Stomach (tissue), 8 donors: ENCODE measurements at regions not wholly inside any gene's neighbourhood (a gene's known extent, or its start where the extent isn't known, plus 50 kb on each side); places are given as distances from the start of the nearest gene placed in this dataset.

ENCODE experiments used
- DNase-seq, 2 donors: peaks; one replicate each; pipeline versions ENCODE4 v3.0.0 to v3.0.0-alpha.2; 2013 to 2019
- H3K27ac ChIP-seq, 5 donors: fragments of 200-600 bp in 4 of 5; sonication (generic) in 4 of 5; one replicate each; pipeline ENCODE4 v1.5.1; 2013 to 2019; ENCODE audit warnings: mild to moderate bottlenecking in 1 of 5, moderate library complexity in 1 of 5
- H3K27me3 ChIP-seq, 3 donors: fragments of 200-600 bp; sonication (generic); one replicate each; pipeline ENCODE4 v1.5.1; 2017 to 2019; ENCODE audit warnings: mixed run types in 1 of 3
- H3K36me3 ChIP-seq, 4 donors: fragments of 200-600 bp; sonication (generic); 1 replicate in 3 of 4; 2 replicates in 1 of 4; pipeline ENCODE4 v1.5.1; 2016 to 2019
- H3K4me1 ChIP-seq, 4 donors: fragments of 200-600 bp; sonication (generic); one replicate each; pipeline ENCODE4 v1.5.1; 2016 to 2019
- H3K4me3 ChIP-seq, 4 donors: fragments of 200-600 bp; sonication (generic) in 3 of 4; one replicate each; pipeline ENCODE4 v1.5.1; 2016 to 2019; ENCODE audit warnings: mild to moderate bottlenecking in 1 of 4
- H3K9me3 ChIP-seq, 4 donors: fragments of 200-600 bp; sonication (generic); one replicate each; pipeline ENCODE4 v1.5.1; 2016 to 2019
- CTCF ChIP-seq, 7 experiments: fragments of 450-650 bp in 4 of 7; fragments of 200-600 bp in 3 of 7; sonication (generic) in 3 of 7; IDR thresholded peaks; one replicate each; pipeline ENCODE4 v1.5.1; 2016 to 2019; ENCODE audit warnings: antibody characterized with exemption in 7 of 7, control low read depth in 2 of 7, mild to moderate bottlenecking in 1 of 7
- EP300 ChIP-seq: sonication (generic); formaldehyde crosslinking; IDR thresholded peaks from one replicate; pipeline ENCODE4 v1.6.1; 2017; ENCODE audit warnings: antibody characterized with exemption
- POLR2A ChIP-seq, 4 donors: fragments of 450-650 bp; IDR thresholded peaks; one replicate each; pipeline ENCODE4 v1.6.1; 2016; ENCODE audit warnings: antibody characterized with exemption in 4 of 4, control low read depth in 2 of 4, mild to moderate bottlenecking in 1 of 4, moderate library complexity in 1 of 4
- POLR2AphosphoS5 ChIP-seq, 3 donors: sonication (generic); formaldehyde crosslinking; IDR thresholded peaks; one replicate each; pipeline ENCODE4 v1.6.1; 2016; ENCODE audit warnings: antibody characterized with exemption in 3 of 3
- WGBS, 5 donors: extraction: QIAGEN DNeasy Blood & Tissue Kit in 3 of 5; methylation state at CpG; one replicate each; pipeline versions ENCODE4 v1.1.5 to v1.1.7; 2013 to 2018; 5-methylcytosine and 5-hydroxymethylcytosine counted together
- intact Hi-C: fragments of 100-400 bp; cut with DNase I; formaldehyde crosslinking; loops from one replicate; pipeline ENCODE4 v1.15.1; 2023; ENCODE audit warnings: low total_unique reads
- donor health status: healthy with polysubstance abuse.
- donor health status: Bipolar disorder and iron deficiency.
- donor health status: healthy.

DNA sequence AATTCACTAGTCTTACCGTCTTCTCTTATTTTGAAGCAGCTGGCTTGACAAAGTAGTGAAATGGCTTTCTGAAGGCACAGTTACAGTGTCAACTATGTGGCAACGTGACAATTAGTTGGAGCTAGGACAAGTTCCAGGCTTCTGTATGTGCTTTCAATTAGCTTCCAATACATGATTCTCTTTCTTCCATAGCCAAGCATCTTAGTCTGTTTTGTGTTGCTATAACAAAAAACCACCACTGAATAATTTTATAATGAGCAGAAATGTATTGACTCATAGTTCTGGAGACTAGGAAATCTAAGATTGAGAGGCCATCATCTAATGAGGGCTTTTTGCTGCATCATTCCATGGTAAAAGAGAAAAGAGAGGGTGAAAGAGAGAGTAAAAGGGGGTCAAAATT is 365.1 kb upstream of the PLSCR5 start:
- no peaks in the 10 kb centered on the region for H3K4me1 ChIP-seq
- no peak overlapping the region for H3K4me3 ChIP-seq
- intact Hi-C loops = no loop called here
- no peaks in the 10 kb centered on the region for H3K9me3 ChIP-seq
- no peaks in the 10 kb centered on the region for H3K36me3 ChIP-seq
- WGBS, 5 donors = 62 to 92% (median 85%) methylated on average over 2 of the region's 2 CpGs
- H3K27me3 ChIP-seq = no peaks in the 10 kb centered on the region
- TF ChIP-seq POLR2A (IDR thresholded peaks at IDR 0.05) (no peak), POLR2AphosphoS5 (IDR thresholded peaks at IDR 0.05) (no peak), CTCF (IDR thresholded peaks at IDR 0.05) (no peak), EP300 (no peak)
- no peak for DNase-seq
- no peak overlapping the region for H3K27ac ChIP-seq

GRCh38 chr3:146969356-146969755 is 364.2 kb upstream of the PLSCR5 start:
- no peak for DNase-seq
- no peaks in the 10 kb centered on the region for H3K9me3 ChIP-seq
- no peaks in the 10 kb centered on the region for H3K27me3 ChIP-seq
- no peaks in the 10 kb centered on the region for H3K36me3 ChIP-seq
- intact Hi-C loops = no loop called here
- no peak overlapping the region for H3K4me3 ChIP-seq
- no peak for TF ChIP-seq POLR2A (IDR thresholded peaks at IDR 0.05)
- no peak for TF ChIP-seq CTCF (IDR thresholded peaks at IDR 0.05)
- no peak for TF ChIP-seq EP300
- TF ChIP-seq POLR2AphosphoS5 (IDR thresholded peaks at IDR 0.05) = no peak
- H3K27ac ChIP-seq = no peak overlapping the region
- H3K4me1 ChIP-seq = no peaks in the 10 kb centered on the region

DNA sequence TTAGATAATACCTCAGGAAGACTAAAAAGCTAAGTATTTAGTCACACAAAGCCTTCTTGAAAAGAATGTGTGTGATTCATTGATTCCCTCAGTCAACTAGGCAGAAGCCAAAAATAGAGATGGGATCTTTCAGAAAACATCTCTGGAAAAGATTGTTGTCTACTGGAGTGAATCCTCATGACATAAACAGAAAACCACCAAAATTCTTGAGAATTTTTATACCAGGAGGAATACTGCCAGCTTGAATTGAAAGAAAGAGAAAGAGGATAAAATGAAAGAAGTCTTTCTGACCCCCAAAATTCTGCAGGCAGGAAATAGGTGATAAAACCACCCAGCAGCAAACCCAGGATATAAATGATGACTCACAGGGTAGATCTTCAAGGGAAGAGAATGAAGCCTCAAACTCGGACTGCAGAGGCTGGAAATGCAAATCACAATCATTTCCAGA is 363.1 kb upstream of the PLSCR5 start:
- Histone ChIP-seq H3K4me3 (no peak overlapping the region), H3K9me3 (no peaks in the 10 kb centered on the region), H3K36me3 (no peaks in the 10 kb centered on the region), H3K27me3 (no peaks in the 10 kb centered on the region), H3K27ac (no peak overlapping the region), H3K4me1 (no peaks in the 10 kb centered on the region)
- no peak for TF ChIP-seq POLR2A (IDR thresholded peaks at IDR 0.05)
- TF ChIP-seq EP300 = no peak
- TF ChIP-seq POLR2AphosphoS5 (IDR thresholded peaks at IDR 0.05) = no peak
- TF ChIP-seq CTCF (IDR thresholded peaks at IDR 0.05) = no peak
- no peak for DNase-seq
- WGBS, 5 donors = 33 to 52% (median 46%) methylated on average over 1 of the region's 1 CpG
- intact Hi-C loops = no loop called here

DNA sequence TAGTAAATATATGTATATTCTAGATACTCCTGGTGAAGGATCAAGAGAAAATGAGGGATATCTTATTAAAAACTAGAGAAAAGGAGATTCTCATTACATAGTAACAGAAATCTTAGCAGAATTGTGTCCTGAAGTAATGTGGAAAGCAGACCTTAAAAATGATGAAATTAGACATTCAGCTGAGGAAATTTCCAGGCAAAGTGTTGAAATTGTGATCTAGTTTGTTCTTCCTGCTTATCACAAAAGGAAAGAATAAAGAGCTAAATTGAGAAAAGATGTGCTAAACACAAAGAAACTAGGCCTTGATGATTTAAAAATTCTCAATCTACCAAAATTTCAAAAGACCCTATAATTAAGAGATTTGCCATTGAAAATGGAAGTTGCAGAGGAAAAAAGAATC is 362.6 kb upstream of the PLSCR5 start:
- H3K4me1 ChIP-seq = no peaks in the 10 kb centered on the region
- H3K36me3 ChIP-seq = no peaks in the 10 kb centered on the region
- no peaks in the 10 kb centered on the region for H3K27me3 ChIP-seq
- H3K4me3 ChIP-seq = no peak overlapping the region
- DNase-seq = no peak
- no peaks in the 10 kb centered on the region for H3K9me3 ChIP-seq
- H3K27ac ChIP-seq = no peak overlapping the region
- TF ChIP-seq POLR2AphosphoS5 (IDR thresholded peaks at IDR 0.05) (no peak), CTCF (IDR thresholded peaks at IDR 0.05) (no peak), EP300 (no peak), POLR2A (IDR thresholded peaks at IDR 0.05) (no peak)
- intact Hi-C loops = no loop called here

GRCh38 chr3:146966124-146966523 is 361.0 kb upstream of the PLSCR5 start:
- TF ChIP-seq CTCF (IDR thresholded peaks at IDR 0.05) (no peak), POLR2A (IDR thresholded peaks at IDR 0.05) (no peak), POLR2AphosphoS5 (IDR thresholded peaks at IDR 0.05) (no peak), EP300 (no peak)
- no peaks in the 10 kb centered on the region for H3K36me3 ChIP-seq
- no peak overlapping the region for H3K4me3 ChIP-seq
- H3K27ac ChIP-seq = no peak overlapping the region
- H3K27me3 ChIP-seq = no peaks in the 10 kb centered on the region
- H3K9me3 ChIP-seq = no peaks in the 10 kb centered on the region
- H3K4me1 ChIP-seq = no peaks in the 10 kb centered on the region
- intact Hi-C loops = no loop called here
- no peak for DNase-seq
- 75 to 90% (median 84%) methylated on average over 3 of the region's 3 CpGs for WGBS, 5 donors
